Sciatic nerve (tissue), 2 donors: ENCODE measurements at regions not wholly inside any gene's neighbourhood (a gene's known extent, or its start where the extent isn't known, plus 50 kb on each side); places are given as distances from the start of the nearest gene placed in this dataset.
"Not testable (repeated sequence)": the region's sequence is repeated elsewhere in the genome, so short reads cannot be mapped to it uniquely, and the experiment has no call there.

Experiments
- ATAC-seq: fragments of 200-7000 bp; cut with Tn5 transposase; one replicate; pipeline ENCODE4 v1.9.1; 2020; ENCODE audit warnings: mild to moderate bottlenecking, moderate library complexity
- DNase-seq: peaks from one replicate; pipeline ENCODE4 v3.0.0-alpha.2; 2020; ENCODE audit warnings: low spot score
- intact Hi-C: fragments of 100-400 bp; cut with DNase I; formaldehyde crosslinking; loops from one replicate; pipeline ENCODE4 v1.14.2; 2022
- donor health status: DM: no; HTN: no; CAD: no.
- donor health status: DM: no; HTN: no; CAD: no.

GRCh38 chr20:56762829-56763228 is 133.7 kb downstream of the TFAP2C start:
- DNase-seq (no peak), ATAC-seq (no peak)
- intact Hi-C loops = no loop called here

- intact Hi-C loops = no loop called here
- ATAC-seq (no peak), DNase-seq (no peak)
These were observed 135.6 kb downstream of the TFAP2C start for GRCh38 chr20:56764671-56765070.

GRCh38 chr20:56765172-56766073 is 136.3 kb downstream of the TFAP2C start:
- intact Hi-C loops = no loop called here
- DNase-seq (no peak), ATAC-seq (no peak)

DNA sequence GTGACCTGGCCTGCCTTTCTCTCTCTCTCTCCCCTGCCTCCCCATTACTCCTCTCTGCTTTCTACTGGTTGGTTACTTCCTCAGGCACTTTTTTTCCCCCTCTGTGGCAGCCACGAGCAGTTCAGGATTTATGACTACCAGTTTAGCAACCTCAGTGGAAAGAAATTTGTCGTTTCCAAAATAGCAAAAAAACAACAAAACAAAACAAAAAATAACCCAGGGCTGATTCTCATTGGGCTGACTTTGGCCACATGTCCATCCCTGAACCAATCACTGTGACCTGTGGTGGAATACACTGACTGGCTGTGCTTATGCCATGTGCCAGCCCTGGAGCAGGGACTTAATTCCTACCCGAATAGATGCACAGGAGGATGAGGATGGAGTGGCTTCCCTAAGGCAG is 137.4 kb downstream of the TFAP2C start:
- ATAC-seq (no peak), DNase-seq (no peak)
- intact Hi-C loops = no loop called here

GRCh38 chr20:56769921-56770600 is 141.0 kb downstream of the TFAP2C start:
- DNase-seq (no peak), ATAC-seq (no peak)
- intact Hi-C loops = no loop called here

DNA sequence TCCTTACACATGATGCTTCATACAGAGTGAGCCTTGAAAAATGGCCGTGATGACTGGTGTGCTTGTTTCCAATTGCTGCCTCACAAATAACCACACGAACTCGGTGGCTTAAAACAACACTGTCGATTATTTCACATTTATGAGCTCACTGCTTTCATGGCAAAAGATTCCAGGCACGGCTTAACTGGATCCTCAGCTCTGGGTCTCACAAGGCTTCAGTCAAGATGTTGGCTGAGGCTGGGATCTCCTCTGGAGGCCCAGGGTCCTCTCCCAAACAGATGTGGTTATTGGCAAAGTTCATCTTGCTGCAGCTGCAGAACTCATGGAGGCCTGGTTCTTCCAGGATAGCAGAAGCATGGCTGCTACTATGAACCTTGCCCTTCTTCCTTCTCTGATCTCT is 144.6 kb downstream of the TFAP2C start:
- no peak for DNase-seq
- no peak for ATAC-seq

GRCh38 chr20:56774873-56775272 is 145.8 kb downstream of the TFAP2C start:
- ATAC-seq (no peak), DNase-seq (no peak)
- intact Hi-C loops = no loop called here

More for the DNA sequence above, 144.6 kb downstream of the TFAP2C start:
- intact Hi-C loops = no loop called here

GRCh38 chr20:56776345-56776744 is 147.2 kb downstream of the TFAP2C start:
- intact Hi-C loops = no loop called here
- ATAC-seq (no peak), DNase-seq (no peak)

GRCh38 chr20:56778765-56779195 is 149.7 kb downstream of the TFAP2C start:
- intact Hi-C loops = no loop called here
- DNase-seq (no peak), ATAC-seq (no peak)

GRCh38 chr20:56779452-56780143 is 150.5 kb downstream of the TFAP2C start:
- intact Hi-C loops = no loop called here
- ATAC-seq (no peak), DNase-seq (no peak)

DNA sequence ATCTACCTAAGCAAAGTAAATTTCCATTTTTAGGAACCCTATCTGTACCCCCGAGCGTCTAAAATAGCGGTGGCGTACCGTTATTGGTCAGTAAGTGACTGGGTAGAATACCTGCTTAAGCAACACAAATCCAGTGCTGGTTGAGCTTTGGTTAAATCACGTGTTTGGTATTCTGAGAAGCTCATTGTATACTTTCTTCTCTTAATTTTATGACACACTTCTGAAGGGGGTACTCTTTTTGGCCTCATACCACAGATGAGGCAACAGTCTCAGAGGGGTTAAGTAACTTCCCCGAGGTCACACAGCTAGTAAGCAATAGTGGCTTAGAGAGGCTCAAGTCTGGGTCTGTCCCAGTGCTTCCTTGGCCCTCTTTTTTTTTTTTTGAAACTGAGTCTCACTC is 151.2 kb downstream of the TFAP2C start:
- intact Hi-C loops = no loop called here
- no peak for DNase-seq
- no peak for ATAC-seq

- DNase-seq (no peak), ATAC-seq (peak; percentile 58)
- intact Hi-C loops = no loop called here
These were observed 152.1 kb downstream of the TFAP2C start for GRCh38 chr20:56781108-56781739.

DNA sequence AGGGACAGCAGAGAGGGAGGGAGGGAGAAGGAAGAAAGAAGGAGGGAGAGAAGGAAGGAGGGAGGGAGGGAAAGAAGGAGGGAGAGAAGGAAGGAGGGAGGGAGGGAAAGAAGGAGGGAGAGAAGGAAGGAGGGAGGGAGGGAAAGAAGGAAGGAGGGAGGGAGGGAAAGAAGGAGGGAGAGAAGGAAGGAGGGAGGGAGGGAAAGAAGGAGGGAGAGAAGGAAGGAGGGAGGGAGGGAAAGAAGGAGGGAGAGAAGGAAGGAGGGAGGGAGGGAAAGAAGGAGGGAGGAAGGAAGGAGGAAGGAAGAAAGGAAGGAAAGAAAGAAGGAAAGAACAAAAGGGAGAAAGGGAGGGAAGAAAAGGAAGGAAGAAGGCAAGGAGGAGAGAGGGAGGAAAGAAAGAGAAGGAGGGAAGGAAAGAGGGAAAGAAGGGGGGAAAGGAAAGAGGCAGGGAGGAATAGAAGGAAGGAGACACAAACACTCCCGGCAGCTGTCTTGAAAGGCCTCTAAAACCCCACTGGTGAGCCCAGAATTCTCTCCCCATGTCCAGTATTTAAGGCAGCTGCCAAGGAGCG is 153.0 kb downstream of the TFAP2C start:
- intact Hi-C loops, DNase-seq, ATAC-seq: not testable (repeated sequence)

DNA sequence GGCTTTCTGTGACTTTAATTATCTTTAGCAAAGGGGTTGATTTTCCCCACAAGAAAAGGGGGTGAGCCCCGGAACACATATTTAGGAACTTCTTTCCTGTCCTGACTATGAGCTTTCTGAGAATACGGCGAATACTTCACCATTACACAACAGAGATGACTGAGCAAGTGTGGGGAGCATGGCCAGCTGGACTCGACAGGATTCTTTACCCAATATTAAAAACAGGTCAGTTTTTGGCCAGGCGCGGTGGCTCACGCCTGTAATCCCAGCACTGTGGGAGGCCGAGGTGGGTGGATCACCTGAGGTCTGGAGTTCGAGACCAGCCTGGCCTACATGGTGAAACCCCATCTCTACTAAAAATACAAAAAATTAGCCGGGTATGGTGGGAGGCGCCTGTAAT is 153.7 kb downstream of the TFAP2C start:
- ATAC-seq = peak; percentile 41
- intact Hi-C loops, DNase-seq: not testable (repeated sequence)

DNA sequence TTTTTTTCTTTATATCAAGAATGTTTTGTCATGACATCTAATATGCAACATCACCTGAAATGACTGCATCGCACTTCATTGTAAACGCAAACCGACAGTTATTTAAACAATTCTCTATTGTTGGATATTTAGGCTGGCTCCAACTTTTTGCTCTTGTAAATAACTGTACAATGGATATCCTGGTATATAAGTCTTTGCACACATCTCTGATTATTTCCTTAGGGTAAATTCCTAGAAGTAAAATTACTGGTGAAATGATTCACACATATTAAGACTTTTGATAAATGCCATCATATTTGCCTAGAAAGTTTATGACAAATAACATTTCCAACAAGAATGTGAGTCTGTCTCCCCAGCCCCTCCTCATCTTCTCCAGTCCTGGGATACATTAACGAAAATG is 154.7 kb downstream of the TFAP2C start:
- no peak for ATAC-seq
- DNase-seq = no peak
- intact Hi-C loops = no loop called here

- no peak for DNase-seq
- intact Hi-C loops = no loop called here
- ATAC-seq = no peak
These were observed 157.4 kb downstream of the TFAP2C start for GRCh38 chr20:56786503-56786902.

GRCh38 chr20:56788041-56788670 is 159.1 kb downstream of the TFAP2C start:
- DNase-seq (no peak), ATAC-seq (peak; percentile 97)
- intact Hi-C loops = no loop called here
